ENCODE measurements at regions not wholly inside any gene's neighbourhood (a gene's known extent, or its start where the extent isn't known, plus 50 kb on each side); places are given as distances from the start of the nearest gene placed in this dataset.
"Not testable (repeated sequence)": the region's sequence is repeated elsewhere in the genome, so short reads cannot be mapped to it uniquely, and the experiment has no call there.

- TF ChIP-seq, protein P1, sequence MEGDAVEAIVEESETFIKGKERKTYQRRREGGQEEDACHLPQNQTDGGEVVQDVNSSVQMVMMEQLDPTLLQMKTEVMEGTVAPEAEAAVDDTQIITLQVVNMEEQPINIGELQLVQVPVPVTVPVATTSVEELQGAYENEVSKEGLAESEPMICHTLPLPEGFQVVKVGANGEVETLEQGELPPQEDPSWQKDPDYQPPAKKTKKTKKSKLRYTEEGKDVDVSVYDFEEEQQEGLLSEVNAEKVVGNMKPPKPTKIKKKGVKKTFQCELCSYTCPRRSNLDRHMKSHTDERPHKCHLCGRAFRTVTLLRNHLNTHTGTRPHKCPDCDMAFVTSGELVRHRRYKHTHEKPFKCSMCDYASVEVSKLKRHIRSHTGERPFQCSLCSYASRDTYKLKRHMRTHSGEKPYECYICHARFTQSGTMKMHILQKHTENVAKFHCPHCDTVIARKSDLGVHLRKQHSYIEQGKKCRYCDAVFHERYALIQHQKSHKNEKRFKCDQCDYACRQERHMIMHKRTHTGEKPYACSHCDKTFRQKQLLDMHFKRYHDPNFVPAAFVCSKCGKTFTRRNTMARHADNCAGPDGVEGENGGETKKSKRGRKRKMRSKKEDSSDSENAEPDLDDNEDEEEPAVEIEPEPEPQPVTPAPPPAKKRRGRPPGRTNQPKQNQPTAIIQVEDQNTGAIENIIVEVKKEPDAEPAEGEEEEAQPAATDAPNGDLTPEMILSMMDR (conservative IDR thresholded peaks at IDR 0.05): not testable (repeated sequence)
- TF ChIP-seq EZH2 (IDR thresholded peaks at IDR 0.05; ENCODE audit: low read depth): not testable (repeated sequence)
These were observed 1632.4 kb downstream of the RPIA start for GRCh38 chr2:90323612-90324558.
